ENCODE measurements at regions not wholly inside any gene's neighbourhood (a gene's known extent, or its start where the extent isn't known, plus 50 kb on each side); places are given as distances from the start of the nearest gene placed in this dataset.

- TF ChIP-seq ZBTB40 (IDR thresholded peaks at IDR 0.05; ENCODE audit: borderline replicate concordance) (no peak), NR2F1 (conservative IDR thresholded peaks at IDR 0.05) (no peak), FOXM1 (IDR thresholded peaks at IDR 0.05; ENCODE audit: low read depth, low read length) (no peak), TCF12 (IDR thresholded peaks at IDR 0.05; ENCODE audit: low read depth, low read length) (no peak), CHD2 (IDR thresholded peaks at IDR 0.05; ENCODE audit: borderline replicate concordance, low read depth, low read length) (no peak), HDAC6 (IDR thresholded peaks at IDR 0.05; ENCODE audit: unreplicated experiment) (no peak), HCFC1 (IDR thresholded peaks at IDR 0.05; ENCODE audit: low read length) (no peak)
Measured at GRCh38 chr2:19826874-19827273, 74.9 kb downstream of the TTC32 start (continued).

DNA sequence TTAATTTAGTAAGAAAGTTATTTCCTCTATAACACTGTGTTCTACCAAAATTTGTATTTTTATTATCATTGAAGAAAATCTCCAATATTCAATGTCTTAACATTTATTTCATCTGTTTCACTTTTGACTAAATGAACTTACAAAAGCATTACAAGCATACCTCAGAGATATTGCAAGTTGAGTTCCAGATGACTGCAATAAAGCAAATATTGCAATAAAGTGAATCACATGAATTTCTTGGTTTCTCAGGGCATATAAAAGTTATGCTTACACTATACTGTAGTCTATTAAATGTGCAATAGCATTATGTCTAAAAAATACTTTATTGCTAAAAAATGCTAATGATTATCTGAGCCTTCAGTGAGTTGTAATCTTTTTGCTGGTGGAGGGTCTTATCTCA lies 78.3 kb downstream of the TTC32 start:
- Histone ChIP-seq H3K36me3 (ENCODE audit: control insufficient read depth in 2 of 2, insufficient read depth in 2 of 2, low read length in 1 of 2) (no peaks in the 10 kb centered on the region), H3K4me2 (ENCODE audit: control insufficient read depth, insufficient read depth) (no peak overlapping the region), H3K9ac (ENCODE audit: control insufficient read depth, insufficient read depth, low read length) (no peak overlapping the region), H3K27me3 (replicated peaks in 1 of 2; ENCODE audit: control insufficient read depth in 2 of 2, insufficient read depth in 2 of 2, low read length in 1 of 2) (peaks cover 0 to 3% of the 10 kb centered on the region in 2 experiments; a peak in 3 of 4 replicates), H3K4me1 (ENCODE audit: control insufficient read depth, insufficient read depth, low read length) (no peaks in the 10 kb centered on the region), H2AFZ (ENCODE audit: control insufficient read depth, low read depth, low read length) (no peak overlapping the region), H3K9me3 (replicated peaks; ENCODE audit: control insufficient read depth, insufficient read depth, low read length) (no peaks in the 10 kb centered on the region), H4K20me1 (ENCODE audit: control insufficient read depth, insufficient read depth) (no peaks in the 10 kb centered on the region), H3K79me2 (ENCODE audit: control insufficient read depth, insufficient read depth, low read length) (no peaks in the 10 kb centered on the region), H3K27ac (ENCODE audit: control insufficient read depth, insufficient read depth) (no peak overlapping the region), H3K4me3 (no peak overlapping the region)
- FAIRE-seq = no peak
- BruUV-seq (replicated peaks) = no TSS peak
- intact Hi-C loops (cut with micrococcal nuclease; ENCODE audit: unreplicated experiment) = no loop called here
- SMC1A ChIA-PET (ENCODE audit: uncharacterized antibody, unreplicated experiment) = no interaction called here
- no peak for DNase-seq (ENCODE audit: low read depth, low spot score)
- CTCF ChIA-PET = no interaction called here
- RAD21 ChIA-PET (ENCODE audit: unreplicated experiment) = no interaction called here
- in situ Hi-C loops (cut with MboI) = no loop called here
- ATAC-seq = no peak
- POLR2A ChIA-PET = no interaction called here
- TF ChIP-seq KDM1A (IDR thresholded peaks at IDR 0.05; ENCODE audit: borderline replicate concordance) = no peak
- TF ChIP-seq HDAC6 (IDR thresholded peaks at IDR 0.05; ENCODE audit: unreplicated experiment) = no peak
- no peak for TF ChIP-seq MLLT1 (IDR thresholded peaks at IDR 0.05)
- TF ChIP-seq RUNX3 (IDR thresholded peaks at IDR 0.05; ENCODE audit: low read length) = no peak
- no peak for TF ChIP-seq POLR2AphosphoS2 (IDR thresholded peaks at IDR 0.05; ENCODE audit: low read depth, low read length)
- TF ChIP-seq SMC3 (IDR thresholded peaks at IDR 0.05; ENCODE audit: borderline replicate concordance, low read length) = no peak
- TF ChIP-seq CBX3 (IDR thresholded peaks at IDR 0.05; ENCODE audit: borderline replicate concordance, low read depth) = no peak
- no peak for TF ChIP-seq ATF7 (IDR thresholded peaks at IDR 0.05; ENCODE audit: low read depth)
- no peak for TF ChIP-seq NFIC (IDR thresholded peaks at IDR 0.05; ENCODE audit: low read depth, low read length)
- TF ChIP-seq JUND (IDR thresholded peaks at IDR 0.05; ENCODE audit: low read depth, low read length) = no peak
- TF ChIP-seq, protein P1, sequence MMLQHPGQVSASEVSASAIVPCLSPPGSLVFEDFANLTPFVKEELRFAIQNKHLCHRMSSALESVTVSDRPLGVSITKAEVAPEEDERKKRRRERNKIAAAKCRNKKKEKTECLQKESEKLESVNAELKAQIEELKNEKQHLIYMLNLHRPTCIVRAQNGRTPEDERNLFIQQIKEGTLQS (IDR thresholded peaks at IDR 0.05; ENCODE audit: borderline replicate concordance, extremely low read depth, low read depth, low read length) = no peak
- no peak for TF ChIP-seq TCF7 (IDR thresholded peaks at IDR 0.05; ENCODE audit: borderline replicate concordance)
- no peak for TF ChIP-seq PAX5 (IDR thresholded peaks at IDR 0.05; ENCODE audit: borderline replicate concordance, low read depth, low read length)

Data from GM12878 (cell line).